NB4 (cell line): ENCODE measurements at regions not wholly inside any gene's neighbourhood (a gene's known extent, or its start where the extent isn't known, plus 50 kb on each side); places are given as distances from the start of the nearest gene placed in this dataset.

Experiments used
- CTCF ChIP-seq: IDR thresholded peaks from one replicate; pipeline ENCODE4 v1.5.1; 2012; ENCODE audit warnings: low read depth, low read length
- MAX ChIP-seq: IDR thresholded peaks from 2 replicates; pipeline ENCODE4 v1.6.1; 2011; ENCODE audit warnings: low read depth, low read length
- POLR2A ChIP-seq: IDR thresholded peaks from 2 replicates; pipeline ENCODE4 v1.6.1; 2011; ENCODE audit warnings: mild to moderate bottlenecking; ENCODE audit not compliant: insufficient read length; ENCODE audit errors: extremely low read depth

- TF ChIP-seq POLR2A (no peak), CTCF (no peak), MAX (no peak)
Observed at GRCh38 chr20:60634491-60635172, 617.4 kb upstream of the CDH4 start.
